ENCODE measurements at regions not wholly inside any gene's neighbourhood (a gene's known extent, or its start where the extent isn't known, plus 50 kb on each side); places are given as distances from the start of the nearest gene placed in this dataset.

GRCh38 chr16:79326549-79326948, 274.0 kb downstream of the MAF start:
- no TSS peak for BruUV-seq (replicated peaks)

GRCh38 chr16:79325226-79325945, 275.2 kb downstream of the MAF start:
- Histone ChIP-seq H3K27ac (ENCODE audit: low read length) (no peak overlapping the region), H3K36me3 (ENCODE audit: control insufficient read depth, insufficient read depth, low read length) (no peaks in the 10 kb centered on the region), H3K27me3 (ENCODE audit: control insufficient read depth, insufficient read depth, low read length) (no peaks in the 10 kb centered on the region), H3K9me3 (ENCODE audit: control insufficient read depth, insufficient read depth, low read depth, low read length) (no peaks in the 10 kb centered on the region), H3K4me3 (ENCODE audit: low read depth in 2 of 2, low read length in 2 of 2) (no peak overlapping the region), H3K4me1 (ENCODE audit: control insufficient read depth, insufficient read depth, low read length) (no peaks in the 10 kb centered on the region)
- no peak for ATAC-seq
- POLR2A ChIA-PET = no interaction called here
- DNase-seq (ENCODE audit: low read depth, low spot score) = no peak
- in situ Hi-C loops (cut with HindIII; ENCODE audit: low pct_unique_long_range_greater_than_20kb, low sequenced_read_pairs) (no loop called here), intact Hi-C loops (cut with micrococcal nuclease; ENCODE audit: unreplicated experiment) (no loop called here)
- TF ChIP-seq SIN3A (IDR thresholded peaks at IDR 0.05; ENCODE audit: borderline replicate concordance, insufficient read depth, low read depth, low read length) (no peak), POLR2AphosphoS5 (IDR thresholded peaks at IDR 0.05; ENCODE audit: low read depth, low read length) (no peak), REST (IDR thresholded peaks at IDR 0.05; ENCODE audit: insufficient read depth in 1 of 2, low read depth in 2 of 2, low read length in 1 of 2) (no peak)
- CTCF ChIA-PET = no interaction called here
- no TSS peak for BruUV-seq (replicated peaks)

More at GRCh38 chr16:79326549-79326948, 274.0 kb downstream of the MAF start:
- POLR2A ChIA-PET = no interaction called here
- Histone ChIP-seq H3K27me3 (ENCODE audit: control insufficient read depth, insufficient read depth, low read length) (no peaks in the 10 kb centered on the region), H3K4me1 (ENCODE audit: control insufficient read depth, insufficient read depth, low read length) (no peaks in the 10 kb centered on the region), H3K27ac (ENCODE audit: low read length) (no peak overlapping the region), H3K36me3 (ENCODE audit: control insufficient read depth, insufficient read depth, low read length) (no peaks in the 10 kb centered on the region), H3K9me3 (ENCODE audit: control insufficient read depth, insufficient read depth, low read depth, low read length) (no peaks in the 10 kb centered on the region), H3K4me3 (ENCODE audit: low read depth in 2 of 2, low read length in 2 of 2) (no peak overlapping the region)
- CTCF ChIA-PET = no interaction called here
- no peak for TF ChIP-seq SIN3A (IDR thresholded peaks at IDR 0.05; ENCODE audit: borderline replicate concordance, insufficient read depth, low read depth, low read length)
- no peak for TF ChIP-seq TCF7L2 (IDR thresholded peaks at IDR 0.05; ENCODE audit: low read depth, low read length)
- no peak for TF ChIP-seq REST (IDR thresholded peaks at IDR 0.05; ENCODE audit: insufficient read depth in 1 of 2, low read depth in 2 of 2, low read length in 1 of 2)
- TF ChIP-seq POLR2AphosphoS5 (IDR thresholded peaks at IDR 0.05; ENCODE audit: low read depth, low read length) = no peak
- ATAC-seq (no peak), DNase-seq (ENCODE audit: low read depth, low spot score) (no peak)
- in situ Hi-C loops (cut with HindIII; ENCODE audit: low pct_unique_long_range_greater_than_20kb, low sequenced_read_pairs) = no loop called here
- intact Hi-C loops (cut with micrococcal nuclease; ENCODE audit: unreplicated experiment) = no loop called here
